Activated CD4-positive, alpha-beta T cell treated with anti-CD3 and anti-CD28 coated beads for 36 hours (primary cell): ENCODE measurements at regions not wholly inside any gene's neighbourhood (a gene's known extent, or its start where the extent isn't known, plus 50 kb on each side); places are given as distances from the start of the nearest gene placed in this dataset.

ENCODE experiments used
- ATAC-seq: fragments of 200-7000 bp; cut with Tn5 transposase; one replicate; pipeline ENCODE4 v1.10.0; 2021; ENCODE audit warnings: mild to moderate bottlenecking, moderate library complexity
- CTCF ChIA-PET: fragments of 350-600 bp; sonication (Branson Sonifier 250); formaldehyde crosslinking; loops from one replicate; lab custom pipeline; 2021; ENCODE audit warnings: antibody characterized with exemption; lab: Charles Lee
- POLR2A ChIA-PET: fragments of 350-600 bp; sonication (Branson Sonifier 250); formaldehyde crosslinking; loops from one replicate; lab custom pipeline; 2021; ENCODE audit warnings: antibody characterized with exemption, inconsistent platforms; lab: Charles Lee
- DNase-seq: peaks from one replicate; pipeline ENCODE4 v3.0.0-alpha.2; 2020
- H3K27ac Mint-ChIP-seq: one replicate; pipeline ENCODE4 v1.8.0; 2021; ENCODE audit warnings: mixed read lengths
- H3K27me3 Mint-ChIP-seq: one replicate; pipeline ENCODE4 v1.8.0; 2021; ENCODE audit warnings: mixed read lengths
- H3K36me3 Mint-ChIP-seq: one replicate; pipeline ENCODE4 v1.8.0; 2021; ENCODE audit warnings: low read depth, mixed read lengths
- H3K4me1 Mint-ChIP-seq: one replicate; pipeline ENCODE4 v1.8.0; 2021; ENCODE audit warnings: mixed read lengths
- H3K4me3 Mint-ChIP-seq: one replicate; pipeline ENCODE4 v1.8.0; 2021; ENCODE audit warnings: mild to moderate bottlenecking, moderate library complexity, mixed read lengths
- H3K9me3 Mint-ChIP-seq: one replicate; pipeline ENCODE4 v1.8.0; 2021; ENCODE audit warnings: low read depth, mixed read lengths
- intact Hi-C, 2 experiments: fragments of 100-400 bp; cut with DNase I in 1 of 2; cut with micrococcal nuclease in 1 of 2; formaldehyde crosslinking; loops; one replicate each; pipeline versions ENCODE4 v1.14.2 to v1.15.1; 2022 to 2024; cut with DNase I, micrococcal nuclease

DNA sequence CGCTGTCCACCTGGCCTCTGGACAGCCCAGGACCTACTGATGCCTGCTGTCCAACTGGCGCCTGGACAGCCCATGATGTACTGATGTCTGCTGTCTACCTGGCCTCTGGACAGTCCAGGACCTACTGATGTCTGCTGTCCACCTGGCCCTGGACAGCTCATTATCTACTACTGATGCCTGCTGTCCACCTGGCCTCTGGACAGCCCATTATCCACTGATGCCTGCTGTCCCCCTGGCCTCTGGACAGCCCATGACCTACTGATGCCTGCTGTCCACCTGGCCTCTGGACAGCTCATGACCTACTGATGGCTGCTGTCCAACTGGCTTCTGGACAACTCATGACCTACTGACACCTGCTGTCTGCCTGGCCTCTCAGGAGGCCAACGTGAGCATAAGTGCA lies 208.1 kb downstream of the TEX29 start:
- H3K27me3 Mint-ChIP-seq: peaks cover 26% of the 10 kb centered on the region
- POLR2A ChIA-PET: interaction anchor here (0.7 kb wide), 1 partner anchor 237 kb away, joined by 3 read pairs; no protein-coding TSS in a partner anchor
- DNase-seq (no peak), ATAC-seq (no peak)
- no peaks in the 10 kb centered on the region for H3K9me3 Mint-ChIP-seq
- H3K4me1 Mint-ChIP-seq: no peaks in the 10 kb centered on the region
- no peaks in the 10 kb centered on the region for H3K36me3 Mint-ChIP-seq
- H3K4me3 Mint-ChIP-seq: no peak overlapping the region
- intact Hi-C loops: no loop called here
- no peak overlapping the region for H3K27ac Mint-ChIP-seq
- CTCF ChIA-PET: interaction anchor here (0.8 kb wide), 1 partner anchor 61 kb away, joined by 3 read pairs; no protein-coding TSS in a partner anchor

DNA sequence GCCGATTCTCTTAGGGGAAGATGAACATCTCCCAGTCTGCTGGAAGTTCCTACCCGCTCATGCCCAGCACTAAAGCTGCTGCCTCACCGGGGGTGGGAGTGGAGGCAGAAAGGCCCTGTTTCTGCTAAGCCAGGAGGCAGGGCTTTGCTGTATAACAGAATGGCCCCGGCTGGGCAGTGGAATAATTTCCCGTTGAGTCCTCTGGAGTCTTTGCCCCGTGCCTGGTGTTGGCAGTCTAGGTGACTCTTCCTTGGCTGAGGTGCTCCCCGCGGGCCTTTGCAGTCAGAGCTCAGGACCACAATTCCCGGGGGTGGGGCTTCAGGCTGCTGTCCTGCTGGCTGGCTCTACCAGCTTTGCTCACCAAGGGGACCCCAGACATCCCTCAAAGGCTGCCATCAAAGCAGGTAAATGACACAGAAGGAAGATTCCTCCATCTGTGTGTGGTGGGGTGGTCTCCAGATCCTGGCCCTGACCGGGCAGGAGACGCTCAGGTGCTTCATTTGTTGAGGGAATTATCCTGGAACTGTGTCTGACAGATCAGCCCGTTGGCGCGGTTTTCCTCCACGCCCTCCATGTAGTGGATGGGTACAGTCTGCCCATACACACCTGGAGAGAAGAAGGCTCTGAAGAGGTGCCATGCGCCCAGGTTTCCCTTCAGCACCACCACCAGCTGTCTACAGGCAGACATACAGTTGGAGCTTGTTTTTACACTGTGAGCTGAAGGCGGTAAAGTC lies 209.9 kb downstream of the TEX29 start:
- CTCF ChIA-PET: interaction anchor here (0.7 kb wide), 1 partner anchor 1727 kb away, joined by 3 read pairs; no protein-coding TSS in a partner anchor
- Mint-ChIP-seq H3K36me3 (no peaks in the 10 kb centered on the region), H3K9me3 (no peaks in the 10 kb centered on the region), H3K27me3 (peaks cover 36% of the 10 kb centered on the region), H3K4me1 (peaks cover 2% of the 10 kb centered on the region), H3K27ac (no peak overlapping the region), H3K4me3 (no peak overlapping the region)
- no peak for ATAC-seq
- no peak for DNase-seq
- intact Hi-C loops: no loop called here
- POLR2A ChIA-PET: no interaction called here

DNA sequence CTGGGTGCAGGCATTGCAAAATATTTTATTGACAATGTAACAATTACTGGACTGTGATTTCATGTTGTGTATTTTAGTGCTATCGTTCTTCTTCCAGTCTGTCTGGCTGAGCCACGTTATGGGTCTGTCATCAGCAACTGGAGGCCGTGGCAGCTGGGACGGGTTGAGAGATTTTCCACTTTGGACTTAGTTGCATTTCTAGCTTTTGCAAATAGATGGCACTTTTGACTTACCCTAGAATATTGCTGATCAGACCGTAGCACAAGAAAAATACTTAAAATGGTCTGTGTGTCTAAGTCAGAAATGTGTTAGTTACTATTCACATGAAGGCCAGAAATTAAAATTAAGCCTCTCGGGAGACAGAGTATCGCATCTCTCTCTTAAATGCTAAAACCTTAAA lies 211.1 kb downstream of the TEX29 start:
- H3K4me1 Mint-ChIP-seq: peaks cover 4% of the 10 kb centered on the region
- intact Hi-C loops: no loop called here
- ChIA-PET POLR2A (no interaction called here), CTCF (no interaction called here)
- H3K4me3 Mint-ChIP-seq: no peak overlapping the region
- H3K27me3 Mint-ChIP-seq: peaks cover 46% of the 10 kb centered on the region
- no peaks in the 10 kb centered on the region for H3K9me3 Mint-ChIP-seq
- DNase-seq (no peak), ATAC-seq (no peak)
- H3K27ac Mint-ChIP-seq: no peak overlapping the region
- no peaks in the 10 kb centered on the region for H3K36me3 Mint-ChIP-seq

DNA sequence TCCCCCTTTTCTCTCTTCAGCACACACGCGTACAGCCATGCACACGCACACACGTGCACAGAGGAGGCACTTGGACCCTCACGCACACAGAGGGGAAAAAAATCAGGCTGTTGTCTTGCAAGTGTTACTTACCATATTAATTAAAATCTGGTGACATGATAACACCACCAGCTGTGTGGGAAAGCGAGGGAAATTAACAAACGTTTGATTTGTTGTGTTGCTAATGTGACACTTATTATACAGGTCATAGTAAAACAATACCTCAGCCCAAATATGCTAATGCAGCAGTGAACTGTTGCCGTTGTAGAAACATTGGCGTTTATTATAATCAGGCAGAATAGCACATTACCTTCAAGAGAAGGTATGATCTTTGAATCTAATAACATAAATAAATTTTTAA lies 211.7 kb downstream of the TEX29 start:
- ATAC-seq: no peak
- Mint-ChIP-seq H3K4me1 (peaks cover 4% of the 10 kb centered on the region), H3K27ac (no peak overlapping the region), H3K9me3 (no peaks in the 10 kb centered on the region), H3K36me3 (no peaks in the 10 kb centered on the region), H3K27me3 (peaks cover 49% of the 10 kb centered on the region), H3K4me3 (no peak overlapping the region)
- DNase-seq: no peak
- POLR2A ChIA-PET: no interaction called here
- CTCF ChIA-PET: no interaction called here
- intact Hi-C loops: no loop called here

DNA sequence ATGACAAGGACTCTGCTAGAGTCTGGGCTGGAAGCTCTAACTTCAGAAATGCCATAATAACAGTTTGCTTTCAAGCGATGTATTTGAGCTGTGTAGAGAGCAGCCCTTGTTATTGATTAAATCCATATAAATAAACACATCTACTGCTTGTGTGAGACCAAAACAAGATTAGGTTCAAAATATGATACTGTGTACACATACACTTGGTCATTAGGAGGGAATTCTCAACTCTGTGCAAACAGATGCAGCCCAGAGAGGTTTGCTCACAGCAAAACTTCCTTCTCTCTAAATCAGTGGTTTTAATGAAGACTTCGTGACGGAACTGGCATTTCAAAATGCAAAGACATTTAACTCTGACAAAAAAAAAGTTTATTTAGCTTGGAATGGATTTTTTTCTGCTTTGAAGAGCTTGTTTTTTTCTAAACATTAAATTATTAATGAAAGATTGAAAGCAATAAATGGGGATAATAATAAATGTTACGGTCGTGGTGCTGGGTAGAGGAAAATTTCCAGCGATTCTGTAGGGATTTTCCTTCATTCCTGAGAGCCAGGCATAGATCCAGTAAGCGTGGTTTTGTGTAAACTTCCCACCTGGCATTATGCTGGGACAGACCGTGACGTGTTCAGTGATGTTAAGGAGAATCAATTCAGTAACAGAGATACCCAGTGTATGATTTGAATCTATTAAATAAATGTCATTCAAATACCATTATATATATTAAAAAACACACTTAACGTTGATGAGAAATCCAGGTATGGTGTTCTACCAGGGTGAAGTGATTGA lies 213.7 kb downstream of the TEX29 start:
- Mint-ChIP-seq H3K27ac (no peak overlapping the region), H3K4me3 (no peak overlapping the region), H3K36me3 (no peaks in the 10 kb centered on the region), H3K4me1 (peaks cover 4% of the 10 kb centered on the region), H3K27me3 (peaks cover 53% of the 10 kb centered on the region), H3K9me3 (no peaks in the 10 kb centered on the region)
- ChIA-PET POLR2A (no interaction called here), CTCF (no interaction called here)
- DNase-seq (no peak), ATAC-seq (no peak)
- intact Hi-C loops: no loop called here

DNA sequence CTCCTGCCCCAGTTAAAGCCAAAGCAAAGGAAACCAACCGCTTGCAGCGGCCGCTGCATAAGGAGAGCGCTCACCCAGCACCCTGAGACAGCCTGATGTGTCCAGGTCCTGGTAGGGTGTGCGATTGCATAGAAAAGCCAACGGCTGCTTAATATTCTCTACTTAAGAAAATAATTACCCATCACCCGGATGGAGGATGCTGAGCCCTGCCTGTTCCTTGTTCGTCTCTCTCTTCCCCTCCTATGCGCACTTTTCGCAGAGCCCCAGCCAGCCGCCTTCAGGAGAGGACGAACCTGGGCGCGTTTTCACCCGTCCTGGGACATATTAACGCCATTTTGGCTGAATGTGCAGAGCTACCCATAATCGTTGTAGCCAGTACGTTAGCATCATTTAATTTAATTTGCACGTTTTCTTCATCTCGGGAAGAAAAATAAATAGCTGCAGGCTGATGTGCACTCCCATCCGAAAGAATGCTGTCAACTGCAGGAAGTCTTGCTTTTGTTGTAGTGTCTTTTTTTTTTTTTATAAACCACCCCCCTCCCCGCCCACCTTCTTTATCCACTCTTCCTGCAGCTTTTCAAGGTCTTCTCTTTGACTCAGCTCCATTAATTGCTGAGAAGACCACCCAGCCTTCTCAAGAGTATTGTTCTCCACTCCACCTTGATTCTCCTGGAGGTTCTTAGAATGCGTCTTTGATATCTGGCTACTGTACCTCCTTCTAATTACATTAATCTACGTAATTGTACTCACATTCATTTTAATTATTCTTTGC lies 214.5 kb downstream of the TEX29 start:
- Mint-ChIP-seq H3K36me3 (no peaks in the 10 kb centered on the region), H3K9me3 (no peaks in the 10 kb centered on the region), H3K4me3 (no peak overlapping the region), H3K27ac (no peak overlapping the region), H3K27me3 (peaks cover 51% of the 10 kb centered on the region), H3K4me1 (peaks cover 4% of the 10 kb centered on the region)
- ChIA-PET CTCF (interaction anchor here (0.6 kb wide), 1 partner anchor 15 kb away, joined by 5 read pairs; no protein-coding TSS in a partner anchor), POLR2A (no interaction called here)
- no peak for ATAC-seq
- DNase-seq: no peak
- intact Hi-C loops: no loop called here

DNA sequence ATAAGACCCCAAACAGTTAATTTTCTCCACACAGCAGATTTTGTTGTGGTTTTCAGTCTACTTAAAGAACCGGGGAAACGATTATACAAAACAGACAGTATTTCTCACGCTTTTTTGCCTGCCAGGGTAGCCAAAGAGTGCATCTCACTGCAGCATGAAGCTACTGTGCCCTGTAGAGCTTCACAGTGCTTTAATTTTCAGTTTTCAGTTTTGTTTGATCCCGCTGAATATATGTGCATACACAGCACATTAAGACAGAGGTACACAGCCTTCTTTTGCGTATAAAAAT lies 215.0 kb downstream of the TEX29 start:
- ATAC-seq: no peak
- no peak for DNase-seq
- H3K4me1 Mint-ChIP-seq: peaks cover 4% of the 10 kb centered on the region
- CTCF ChIA-PET: no interaction called here
- H3K9me3 Mint-ChIP-seq: no peaks in the 10 kb centered on the region
- no peak overlapping the region for H3K4me3 Mint-ChIP-seq
- H3K36me3 Mint-ChIP-seq: no peaks in the 10 kb centered on the region
- H3K27me3 Mint-ChIP-seq: peaks cover 50% of the 10 kb centered on the region
- H3K27ac Mint-ChIP-seq: no peak overlapping the region
- POLR2A ChIA-PET: no interaction called here
- intact Hi-C loops: no loop called here

DNA sequence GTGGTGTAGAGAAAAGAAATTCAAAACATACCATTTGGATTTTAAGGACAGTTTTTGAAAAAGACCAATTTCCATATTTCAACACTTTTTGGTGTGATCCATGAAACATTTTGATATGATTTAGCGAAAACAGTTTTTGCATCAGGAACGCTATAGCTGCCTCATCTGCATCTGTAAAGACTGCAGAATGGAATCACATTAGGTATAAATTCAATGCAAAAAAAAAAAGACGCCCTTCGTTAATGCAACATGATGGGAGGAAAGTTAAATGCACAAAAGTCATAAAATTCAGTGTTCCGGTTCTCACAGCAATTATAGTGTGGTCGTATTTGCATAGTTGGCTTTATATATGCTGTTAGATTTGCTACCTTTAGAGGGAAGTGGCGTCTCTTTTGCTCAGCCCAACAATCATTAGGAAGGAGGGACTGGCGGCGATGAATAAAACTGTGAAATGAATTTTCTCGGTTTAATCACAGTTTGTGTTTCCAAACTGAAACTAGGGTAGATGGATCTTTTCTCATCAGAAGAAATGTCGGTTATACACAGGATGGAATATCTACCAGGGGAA lies 215.7 kb downstream of the TEX29 start:
- Mint-ChIP-seq H3K36me3 (no peaks in the 10 kb centered on the region), H3K27ac (no peak overlapping the region), H3K9me3 (no peaks in the 10 kb centered on the region), H3K27me3 (peaks cover 47% of the 10 kb centered on the region), H3K4me3 (no peak overlapping the region), H3K4me1 (peaks cover 4% of the 10 kb centered on the region)
- ChIA-PET CTCF (no interaction called here), POLR2A (no interaction called here)
- no peak for ATAC-seq
- intact Hi-C loops: no loop called here
- no peak for DNase-seq

DNA sequence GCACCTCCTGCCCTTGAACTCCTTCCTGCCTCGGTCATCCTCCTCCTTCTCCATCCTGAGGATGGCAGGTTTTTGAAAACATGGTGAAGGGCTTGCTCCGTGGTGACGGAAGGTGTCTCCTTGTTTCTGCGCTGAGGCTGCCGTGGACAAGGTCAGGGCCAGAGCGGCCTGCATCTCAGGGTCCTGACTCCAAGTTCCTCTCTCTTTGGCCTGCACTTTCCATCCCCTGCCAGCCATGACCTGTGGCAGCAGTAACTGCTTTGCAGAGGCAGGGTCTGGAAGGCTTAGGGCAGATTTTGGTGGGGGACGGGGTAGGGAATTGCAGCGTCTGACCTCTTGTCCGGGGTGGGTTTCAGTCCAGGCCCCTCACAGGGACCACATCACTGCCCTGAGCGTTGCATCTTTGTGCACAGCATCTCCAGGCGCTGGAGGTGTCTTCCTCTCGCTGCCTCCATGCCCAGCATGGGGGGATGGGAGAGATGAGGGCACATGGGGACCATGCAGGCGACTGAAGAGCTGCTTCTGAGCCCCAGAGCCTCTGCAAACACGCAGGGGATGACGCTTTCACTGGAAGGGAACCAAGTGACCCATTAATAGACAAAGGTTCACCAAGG lies 216.8 kb downstream of the TEX29 start:
- DNase-seq (no peak), ATAC-seq (no peak)
- Mint-ChIP-seq H3K4me1 (peaks cover 4% of the 10 kb centered on the region), H3K4me3 (no peak overlapping the region), H3K36me3 (no peaks in the 10 kb centered on the region), H3K27me3 (peaks cover 39% of the 10 kb centered on the region), H3K27ac (no peak overlapping the region), H3K9me3 (no peaks in the 10 kb centered on the region)
- CTCF ChIA-PET: no interaction called here
- POLR2A ChIA-PET: no interaction called here
- intact Hi-C loops: no loop called here

DNA sequence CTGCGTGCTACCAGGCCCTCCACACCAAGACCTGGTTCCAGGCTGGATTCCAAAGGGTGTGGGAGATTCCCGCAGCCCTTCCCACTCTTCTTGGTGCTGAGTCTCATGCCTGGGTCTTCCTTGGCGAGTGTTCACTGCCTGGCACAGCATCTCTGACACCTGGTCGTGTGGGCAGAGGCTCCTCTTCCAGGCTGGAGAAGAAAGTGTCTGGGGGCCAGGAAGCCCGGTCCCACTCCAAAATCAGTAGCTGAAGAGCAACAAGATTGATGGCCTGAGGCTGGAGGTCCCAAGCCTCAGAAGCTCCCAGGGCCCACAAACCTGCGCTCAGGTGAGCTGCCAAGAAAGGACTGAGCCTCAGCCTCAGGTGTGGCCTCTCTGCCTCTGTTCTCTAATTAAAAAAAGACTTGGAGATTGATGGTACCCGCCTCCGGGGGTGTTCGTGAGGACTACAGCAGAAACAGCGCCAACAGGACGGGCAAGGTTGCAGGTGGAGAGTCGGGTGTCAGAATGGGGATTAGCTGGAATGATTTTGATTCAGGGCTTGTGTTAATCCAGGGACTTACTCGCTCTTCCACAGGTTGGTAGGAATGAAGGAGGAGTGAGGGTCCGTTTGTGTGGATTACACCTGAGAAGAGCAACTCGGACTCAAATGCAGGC lies 217.5 kb downstream of the TEX29 start:
- H3K36me3 Mint-ChIP-seq: no peaks in the 10 kb centered on the region
- no peak overlapping the region for H3K27ac Mint-ChIP-seq
- DNase-seq (no peak), ATAC-seq (no peak)
- no peak overlapping the region for H3K4me3 Mint-ChIP-seq
- intact Hi-C loops: no loop called here
- POLR2A ChIA-PET: no interaction called here
- H3K4me1 Mint-ChIP-seq: peaks cover 4% of the 10 kb centered on the region
- no peaks in the 10 kb centered on the region for H3K9me3 Mint-ChIP-seq
- CTCF ChIA-PET: interaction anchor here (1.2 kb wide), 1 partner anchor 109 kb away, joined by 5 read pairs; no protein-coding TSS in a partner anchor
- H3K27me3 Mint-ChIP-seq: peaks cover 36% of the 10 kb centered on the region

DNA sequence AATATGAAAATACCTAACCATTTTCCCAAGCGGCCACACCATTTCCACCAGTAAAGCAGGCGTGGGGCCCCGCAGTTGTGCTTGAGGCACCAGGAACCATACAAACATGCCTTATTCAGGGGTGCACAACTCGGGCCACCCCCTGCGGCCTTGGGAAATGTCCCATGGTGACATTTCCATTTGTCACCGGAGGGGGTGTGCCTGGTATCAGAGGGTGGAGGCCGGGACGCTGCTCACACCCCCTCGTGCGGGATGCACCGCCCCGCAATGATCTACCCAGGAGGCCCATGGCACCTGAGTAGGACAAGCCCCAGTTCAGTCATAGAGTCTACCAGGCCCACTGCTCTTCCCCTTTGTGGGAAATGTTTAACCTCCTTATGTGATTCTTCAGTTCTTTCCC lies 218.8 kb downstream of the TEX29 start:
- ChIA-PET CTCF (no interaction called here), POLR2A (no interaction called here)
- Mint-ChIP-seq H3K9me3 (peaks cover under 1% of the 10 kb centered on the region), H3K27ac (no peak overlapping the region), H3K27me3 (peaks cover 31% of the 10 kb centered on the region), H3K36me3 (no peaks in the 10 kb centered on the region), H3K4me1 (peaks cover 4% of the 10 kb centered on the region), H3K4me3 (no peak overlapping the region)
- DNase-seq: no peak
- intact Hi-C loops: no loop called here
- ATAC-seq: no peak
